ENCODE measurements at regions not wholly inside any gene's neighbourhood (a gene's known extent, or its start where the extent isn't known, plus 50 kb on each side); places are given as distances from the start of the nearest gene placed in this dataset.

DNA sequence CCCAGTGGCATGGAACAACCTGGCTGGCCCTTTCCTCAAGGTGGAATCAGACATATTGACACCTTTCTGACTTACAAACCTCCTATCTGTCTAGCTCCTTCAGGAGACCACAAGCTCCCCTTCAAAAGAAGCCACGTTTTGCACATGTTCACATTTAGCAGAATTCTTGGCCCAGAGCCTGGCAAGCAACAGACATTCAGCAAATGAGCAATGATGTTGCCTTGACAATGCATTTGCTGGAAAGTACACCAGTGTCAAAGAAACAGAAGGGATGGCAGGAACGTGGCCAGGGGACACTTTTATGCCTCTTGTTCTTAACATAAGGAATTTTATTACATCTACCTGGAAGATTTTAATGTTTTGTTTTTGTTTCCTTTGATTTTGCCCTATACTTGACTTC, 85.5 kb upstream of the FGF14 start:
- no peaks in the 10 kb centered on the region for H3K9me3 Mint-ChIP-seq (ENCODE audit: unreplicated experiment)
- intact Hi-C loops (cut with micrococcal nuclease; ENCODE audit: unreplicated experiment): loop anchor here (10.0 kb wide), 1 partner anchor 343 kb away; no protein-coding TSS in a partner anchor
- no peaks in the 10 kb centered on the region for H3K4me1 Mint-ChIP-seq (ENCODE audit: low read depth, unreplicated experiment)
- H3K27me3 Mint-ChIP-seq (ENCODE audit: insufficient read depth, unreplicated experiment): peaks cover 9% of the 10 kb centered on the region
- H3K27ac Mint-ChIP-seq (ENCODE audit: unreplicated experiment): no peak overlapping the region
- Histone ChIP-seq H3K36me3 (ENCODE audit: control insufficient read depth, insufficient read depth, low read length) (no peaks in the 10 kb centered on the region), H3K27me3 (replicated peaks; ENCODE audit: control insufficient read depth, insufficient read depth, low read length) (no peaks in the 10 kb centered on the region), H3K4me3 (ENCODE audit: low read depth, low read length) (no peak overlapping the region), H3K9me3 (no peaks in the 10 kb centered on the region), H3K4me1 (no peaks in the 10 kb centered on the region)
- TF ChIP-seq CTCF (IDR thresholded peaks at IDR 0.05; ENCODE audit: insufficient read depth in 1 of 2, low read depth in 1 of 2, low read length in 1 of 2, severe bottlenecking in 1 of 2, unreplicated experiment in 1 of 2): no peak
- no peaks in the 10 kb centered on the region for H3K36me3 Mint-ChIP-seq (ENCODE audit: insufficient read depth, unreplicated experiment)
- ChIA-PET CTCF (no interaction called here), POLR2A (no interaction called here)
- no TSS peak for BruUV-seq (replicated peaks)
- DNase-seq: no peak
- H3K4me3 Mint-ChIP-seq (ENCODE audit: unreplicated experiment): no peak overlapping the region

- H3K4me3 Mint-ChIP-seq (ENCODE audit: unreplicated experiment): no peak overlapping the region
- H3K27me3 ChIP-seq (replicated peaks; ENCODE audit: control insufficient read depth, insufficient read depth, low read length): no peaks in the 10 kb centered on the region
- peaks cover 3% of the 10 kb centered on the region for H3K27me3 Mint-ChIP-seq (ENCODE audit: insufficient read depth, unreplicated experiment)
- H3K4me3 ChIP-seq (ENCODE audit: low read depth, low read length): no peak overlapping the region
- no peaks in the 10 kb centered on the region for H3K36me3 ChIP-seq (ENCODE audit: control insufficient read depth, insufficient read depth, low read length)
- no peaks in the 10 kb centered on the region for H3K36me3 Mint-ChIP-seq (ENCODE audit: insufficient read depth, unreplicated experiment)
- H3K9me3 ChIP-seq: no peaks in the 10 kb centered on the region
- ChIA-PET CTCF (no interaction called here), POLR2A (no interaction called here)
- intact Hi-C loops (cut with micrococcal nuclease; ENCODE audit: unreplicated experiment): loop anchor here (1.0 to 10.0 kb wide), 2 partner anchors 287 to 340 kb away; no protein-coding TSS in a partner anchor
- H3K9me3 Mint-ChIP-seq (ENCODE audit: unreplicated experiment): no peaks in the 10 kb centered on the region
- H3K27ac Mint-ChIP-seq (ENCODE audit: unreplicated experiment): no peak overlapping the region
- DNase-seq: peak in 1 of 2 experiments; percentile 8
- peak; percentile 19 to 26 for TF ChIP-seq CTCF (IDR thresholded peaks at IDR 0.05; ENCODE audit: insufficient read depth in 1 of 2, low read depth in 1 of 2, low read length in 1 of 2, severe bottlenecking in 1 of 2, unreplicated experiment in 1 of 2)
- H3K4me1 Mint-ChIP-seq (ENCODE audit: low read depth, unreplicated experiment): no peaks in the 10 kb centered on the region
- BruUV-seq (replicated peaks): no TSS peak
- H3K4me1 ChIP-seq: no peaks in the 10 kb centered on the region
Observed at GRCh38 chr13:102484329-102484728, 82.5 kb upstream of the FGF14 start.

- POLR2A ChIA-PET: no interaction called here
- no peak overlapping the region for H3K4me3 ChIP-seq (ENCODE audit: low read depth, low read length)
Observed at GRCh38 chr13:102472650-102473049, 70.8 kb upstream of the FGF14 start.

More at GRCh38 chr13:102472650-102473049, 70.8 kb upstream of the FGF14 start:
- Mint-ChIP-seq H3K9me3 (ENCODE audit: unreplicated experiment) (no peaks in the 10 kb centered on the region), H3K27ac (ENCODE audit: unreplicated experiment) (no peak overlapping the region), H3K4me3 (ENCODE audit: unreplicated experiment) (no peak overlapping the region), H3K36me3 (ENCODE audit: insufficient read depth, unreplicated experiment) (no peaks in the 10 kb centered on the region), H3K4me1 (ENCODE audit: low read depth, unreplicated experiment) (no peaks in the 10 kb centered on the region), H3K27me3 (ENCODE audit: insufficient read depth, unreplicated experiment) (peaks cover 8% of the 10 kb centered on the region)
- Histone ChIP-seq H3K27me3 (replicated peaks; ENCODE audit: control insufficient read depth, insufficient read depth, low read length) (no peaks in the 10 kb centered on the region), H3K4me1 (no peaks in the 10 kb centered on the region), H3K36me3 (ENCODE audit: control insufficient read depth, insufficient read depth, low read length) (no peaks in the 10 kb centered on the region), H3K9me3 (no peaks in the 10 kb centered on the region)
- intact Hi-C loops (cut with micrococcal nuclease; ENCODE audit: unreplicated experiment): no loop called here
- no TSS peak for BruUV-seq (replicated peaks)
- no peak for DNase-seq
- CTCF ChIA-PET: no interaction called here
- no peak for TF ChIP-seq CTCF (IDR thresholded peaks at IDR 0.05; ENCODE audit: insufficient read depth in 1 of 2, low read depth in 1 of 2, low read length in 1 of 2, severe bottlenecking in 1 of 2, unreplicated experiment in 1 of 2)

Data from Caco-2 (cell line).